HG03139 (cell line): ENCODE measurements at regions not wholly inside any gene's neighbourhood (a gene's known extent, or its start where the extent isn't known, plus 50 kb on each side); places are given as distances from the start of the nearest gene placed in this dataset.

ENCODE experiments used
- ATAC-seq: cut with Tn5 transposase; IDR thresholded peaks from one replicate; pipeline ENCODE4 v1.9.1; 2021; ENCODE audit not compliant: unreplicated experiment

DNA sequence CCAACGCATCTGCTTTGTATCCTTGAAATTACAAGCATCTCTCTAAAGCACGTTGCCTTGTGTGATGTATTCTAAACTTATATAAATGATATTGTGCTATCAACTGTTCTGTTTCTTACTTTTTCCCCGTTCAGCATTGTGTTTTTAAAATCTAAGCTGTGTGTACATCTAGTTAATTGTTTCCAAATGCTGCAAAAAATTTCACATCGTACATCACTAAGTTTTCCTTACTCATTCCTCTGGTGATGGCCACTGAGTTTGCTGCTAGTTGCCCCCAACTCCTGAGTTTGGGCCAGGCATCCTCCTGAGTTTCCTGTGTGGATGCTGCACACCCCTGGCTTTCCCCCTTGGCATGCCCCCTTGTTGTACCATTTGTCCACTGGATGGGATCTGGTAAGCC lies 139.7 kb downstream of the MYCN start:
- ATAC-seq, result no peak

DNA sequence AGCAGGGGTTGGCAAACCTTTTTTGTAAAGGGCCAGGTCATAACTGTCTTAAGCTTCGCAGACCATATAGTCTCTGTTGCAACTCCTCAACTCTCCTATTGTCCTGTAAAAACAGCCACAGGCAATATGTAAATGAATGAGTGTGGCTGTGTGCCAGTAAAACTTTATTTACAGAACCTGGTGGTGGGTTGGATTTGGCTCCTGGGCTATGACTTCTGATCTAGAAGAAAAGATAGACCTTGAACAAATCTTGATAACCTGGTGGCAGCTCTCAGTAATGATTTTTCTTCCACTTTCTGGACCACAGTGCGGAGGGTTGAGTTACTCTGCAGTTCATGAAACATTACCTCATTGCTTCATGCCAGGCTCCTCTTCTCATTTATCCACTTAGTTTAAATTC lies 139.3 kb downstream of the MYCN start:
- no peak for ATAC-seq

- ATAC-seq, result no peak
Measured at GRCh38 chr2:16077601-16078000, 137.3 kb downstream of the MYCN start.

DNA sequence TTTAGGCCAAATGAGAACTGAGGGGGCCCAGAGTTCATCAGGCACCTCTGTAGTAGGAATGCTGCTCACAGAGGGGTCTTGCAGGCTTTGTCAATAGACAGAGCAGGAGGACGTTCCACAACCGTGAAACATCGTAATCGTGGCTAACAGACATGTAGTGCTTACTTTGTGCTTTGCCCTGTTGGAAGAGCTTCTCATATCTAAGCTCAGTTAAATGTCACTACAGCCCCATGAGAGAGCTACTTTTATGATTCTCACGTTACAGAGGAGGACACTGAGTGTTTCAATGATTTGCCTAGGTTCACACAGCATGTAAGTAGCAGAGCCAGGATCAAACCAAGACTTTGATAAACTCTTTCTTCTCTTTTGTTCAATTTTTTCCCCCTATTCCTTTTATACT lies 136.6 kb downstream of the MYCN start:
- no peak for ATAC-seq

DNA sequence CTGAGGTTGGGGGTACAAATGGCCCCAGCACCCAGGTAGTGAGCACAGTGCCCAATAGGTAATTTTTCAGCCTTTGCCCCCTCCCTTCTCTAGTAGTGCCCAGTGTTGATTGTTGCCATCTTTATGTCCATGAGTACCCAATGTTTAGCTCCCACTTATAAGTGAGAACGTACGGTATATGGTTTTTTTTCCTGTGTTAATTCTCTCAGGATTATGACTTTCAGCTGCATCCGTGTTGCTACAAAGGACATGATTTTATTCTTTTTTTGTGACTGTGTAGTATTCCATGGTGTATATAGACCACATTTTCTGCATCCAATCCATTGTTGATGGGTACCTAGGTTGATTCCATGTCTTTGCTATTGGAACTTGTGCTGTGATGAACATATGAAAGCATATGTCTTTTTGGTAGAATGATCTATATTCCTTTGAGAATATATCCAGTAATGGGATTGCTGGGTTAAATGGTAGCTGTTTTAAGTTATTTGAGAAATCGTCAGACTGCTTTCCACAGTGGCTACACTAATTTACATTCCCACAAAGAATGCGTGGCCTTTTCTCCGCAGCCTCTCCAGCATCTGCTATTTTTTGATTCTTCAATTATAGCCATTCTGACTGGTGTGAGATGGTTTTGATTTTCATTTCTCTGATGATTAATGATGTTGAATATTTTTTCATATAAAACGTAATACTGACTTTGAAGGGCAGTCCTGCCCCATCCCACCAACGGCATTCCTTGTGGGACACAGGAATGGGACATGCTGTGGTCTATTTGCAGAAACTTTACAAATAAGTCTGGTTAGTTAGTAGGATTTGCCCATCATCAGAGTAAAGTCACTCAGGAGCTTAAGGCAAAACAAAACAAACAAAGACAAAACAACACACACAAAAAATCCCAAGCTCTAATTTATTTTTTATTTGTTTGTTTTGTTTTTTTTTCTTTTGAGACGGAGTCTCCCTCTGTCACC lies 135.0 kb downstream of the MYCN start:
- ATAC-seq, result no peak

- ATAC-seq, result no peak
Measured at GRCh38 chr2:16073921-16074425, 133.6 kb downstream of the MYCN start.

- ATAC-seq, result no peak
Measured at GRCh38 chr2:16073471-16073870, 133.1 kb downstream of the MYCN start.

DNA sequence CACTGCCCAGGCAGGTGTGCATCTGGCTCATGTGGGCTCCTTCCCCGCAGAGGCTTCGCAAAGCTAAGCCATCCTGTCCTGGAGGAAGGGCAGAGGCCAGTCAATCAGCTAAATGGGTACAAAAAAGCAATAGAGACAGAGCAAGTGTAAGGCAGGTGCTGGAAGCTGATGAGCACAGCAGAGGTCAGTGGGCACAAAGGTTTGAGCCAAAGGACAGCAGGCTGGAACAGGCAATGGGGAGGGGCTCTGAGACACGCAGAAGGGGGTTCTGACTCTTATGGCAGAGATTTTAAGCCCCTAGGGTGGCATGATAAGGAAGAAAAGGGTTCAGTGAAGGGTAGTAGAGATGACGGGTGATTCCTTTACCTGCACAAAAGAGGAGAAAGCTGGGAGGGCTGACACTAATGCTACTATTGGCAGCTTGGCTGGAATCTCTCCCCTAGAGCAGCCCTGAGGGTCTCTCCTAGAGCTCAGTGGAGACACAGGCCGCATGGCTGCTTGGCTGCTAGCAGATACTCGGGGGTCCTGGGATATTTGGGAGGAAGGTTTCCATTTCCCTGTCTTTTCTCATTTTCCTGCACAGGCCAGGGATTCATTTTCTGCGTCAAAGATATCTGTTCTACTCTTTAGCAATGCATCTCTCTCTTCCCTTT lies 132.4 kb downstream of the MYCN start:
- no peak for ATAC-seq

DNA sequence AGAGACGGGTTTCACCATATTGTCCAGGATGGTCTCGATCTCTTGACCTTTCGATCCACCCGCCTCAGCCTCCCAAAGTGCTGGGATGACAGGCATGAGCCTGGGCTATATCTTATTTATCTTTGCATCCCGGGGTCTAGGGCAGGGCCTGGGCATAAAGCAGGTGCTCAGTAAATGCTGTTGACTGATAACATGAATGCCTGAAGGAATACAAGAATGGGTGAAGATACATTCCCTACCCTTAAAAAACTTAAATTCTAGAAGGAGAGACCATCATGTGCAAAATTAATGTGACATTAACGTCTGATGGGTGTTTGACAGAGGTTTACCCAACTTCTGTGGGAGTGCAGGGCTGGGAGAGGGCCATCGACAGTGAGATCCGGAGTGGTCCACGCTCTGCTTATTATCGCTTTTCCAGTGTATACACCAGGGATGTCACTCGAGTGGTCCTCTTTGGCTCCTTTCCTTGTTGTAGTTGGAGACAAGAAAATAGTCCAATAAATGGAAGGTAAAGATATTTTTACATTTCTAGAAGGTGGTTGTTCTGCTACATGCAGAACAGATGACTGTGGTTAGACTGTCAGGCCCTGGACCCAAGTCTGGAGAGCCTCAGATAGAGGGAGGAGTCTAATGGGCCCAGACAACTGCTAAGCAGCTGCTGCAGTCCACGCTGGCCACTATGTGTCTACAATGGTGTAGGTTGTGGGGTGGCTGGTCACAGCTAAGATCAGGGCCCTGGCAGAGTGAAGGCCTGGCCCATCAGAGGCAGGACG lies 131.7 kb downstream of the MYCN start:
- no peak for ATAC-seq

DNA sequence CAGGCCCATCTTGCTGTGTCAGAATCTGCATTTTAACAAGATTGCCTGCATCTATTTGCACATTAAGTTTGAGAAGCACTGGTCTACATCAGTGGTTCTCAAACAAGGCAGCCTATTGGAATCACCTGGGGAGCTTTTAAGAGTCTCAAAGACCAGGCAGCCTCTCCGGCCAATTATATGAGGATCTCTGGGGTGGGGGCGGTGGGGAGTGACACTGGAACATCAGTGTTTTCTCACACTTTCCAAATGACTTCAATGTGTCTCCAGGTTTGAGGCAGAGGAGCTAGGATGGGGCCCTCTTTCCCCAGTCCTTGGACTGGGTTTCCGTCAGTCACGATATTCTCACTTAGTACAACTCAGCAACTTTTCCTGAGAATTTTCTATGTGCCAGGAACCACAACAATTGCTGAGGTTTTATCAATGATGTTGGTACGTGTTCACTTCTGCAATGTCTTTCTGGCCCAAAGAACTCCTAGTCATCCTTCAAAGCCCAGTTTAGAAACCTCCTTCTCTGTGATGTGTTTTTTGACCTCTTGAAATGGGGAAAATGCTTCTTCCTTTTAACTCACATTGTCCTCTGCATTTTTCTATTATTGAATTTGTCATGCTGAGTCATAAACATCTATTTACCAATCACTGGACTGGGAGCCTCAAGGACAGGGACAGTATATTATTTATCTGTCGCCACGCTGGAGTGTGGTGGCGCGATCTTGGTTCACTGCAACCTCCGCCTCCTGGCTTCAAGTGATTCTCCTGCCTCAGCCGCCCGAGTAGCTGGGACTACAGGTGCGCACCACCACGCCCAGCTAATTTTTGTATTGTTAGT lies 130.9 kb downstream of the MYCN start:
- no peak for ATAC-seq

- no peak for ATAC-seq
Measured at GRCh38 chr2:16070648-16070971, 130.3 kb downstream of the MYCN start.

GRCh38 chr2:16069933-16070647 lies 129.7 kb downstream of the MYCN start:
- ATAC-seq, result no peak

- no peak for ATAC-seq
Measured at GRCh38 chr2:16069663-16069932, 129.2 kb downstream of the MYCN start.

- ATAC-seq, result no peak
Measured at GRCh38 chr2:16068552-16068940, 128.2 kb downstream of the MYCN start.

DNA sequence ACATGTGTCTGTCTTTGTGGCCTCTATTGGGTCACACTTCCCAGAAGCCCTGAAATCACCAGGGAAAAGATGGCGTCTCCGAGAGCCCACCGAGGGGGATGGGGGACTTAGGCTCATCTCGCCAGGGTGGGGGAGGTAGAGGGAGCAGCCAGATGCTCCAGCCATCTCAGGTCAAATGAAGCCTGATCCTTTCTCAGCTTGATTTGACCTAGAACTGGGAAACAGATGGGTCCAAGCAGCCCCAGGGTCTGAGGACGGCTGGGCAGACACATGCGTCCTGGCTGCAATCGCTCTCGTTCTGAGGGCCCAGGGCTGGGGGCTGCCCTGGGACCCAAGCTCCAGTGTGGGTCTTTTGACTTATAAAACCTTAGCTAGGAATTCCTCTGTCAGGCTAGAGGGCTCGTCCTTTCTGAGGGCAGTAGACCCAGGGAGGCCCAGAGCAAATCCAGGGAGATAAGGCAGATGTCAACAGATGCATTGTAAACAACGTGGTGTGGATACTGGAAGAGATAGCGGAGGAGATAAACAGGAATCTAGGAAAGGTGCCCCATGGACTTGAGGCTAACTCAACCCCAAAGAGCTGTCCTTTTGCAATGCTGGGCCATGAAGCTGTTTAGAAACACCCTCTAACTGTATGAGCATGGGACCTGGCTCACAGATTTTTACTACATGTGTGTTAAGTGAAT lies 127.7 kb downstream of the MYCN start:
- no peak for ATAC-seq

DNA sequence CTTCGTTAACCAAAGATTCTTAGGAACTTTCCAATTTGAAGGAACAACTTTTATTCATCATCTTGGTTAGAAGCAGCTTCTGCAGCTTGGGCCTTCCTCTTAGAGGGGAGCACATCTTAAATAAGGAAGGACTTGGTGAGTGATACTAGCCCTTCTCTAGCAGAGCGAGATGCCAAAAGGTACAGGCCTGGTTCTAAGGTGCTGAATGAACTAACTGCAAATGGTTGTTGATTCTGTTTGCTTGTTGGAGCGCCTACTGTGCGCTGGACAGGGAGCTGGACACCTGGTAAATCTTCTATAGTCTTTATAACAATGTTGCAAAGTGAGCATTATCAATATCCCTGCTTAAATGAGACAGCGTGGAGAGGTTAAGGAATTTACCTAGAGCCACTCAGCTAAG lies 127.1 kb downstream of the MYCN start:
- ATAC-seq, result no peak

- ATAC-seq, result no peak
Measured at GRCh38 chr2:16067037-16067406, 126.7 kb downstream of the MYCN start.

DNA sequence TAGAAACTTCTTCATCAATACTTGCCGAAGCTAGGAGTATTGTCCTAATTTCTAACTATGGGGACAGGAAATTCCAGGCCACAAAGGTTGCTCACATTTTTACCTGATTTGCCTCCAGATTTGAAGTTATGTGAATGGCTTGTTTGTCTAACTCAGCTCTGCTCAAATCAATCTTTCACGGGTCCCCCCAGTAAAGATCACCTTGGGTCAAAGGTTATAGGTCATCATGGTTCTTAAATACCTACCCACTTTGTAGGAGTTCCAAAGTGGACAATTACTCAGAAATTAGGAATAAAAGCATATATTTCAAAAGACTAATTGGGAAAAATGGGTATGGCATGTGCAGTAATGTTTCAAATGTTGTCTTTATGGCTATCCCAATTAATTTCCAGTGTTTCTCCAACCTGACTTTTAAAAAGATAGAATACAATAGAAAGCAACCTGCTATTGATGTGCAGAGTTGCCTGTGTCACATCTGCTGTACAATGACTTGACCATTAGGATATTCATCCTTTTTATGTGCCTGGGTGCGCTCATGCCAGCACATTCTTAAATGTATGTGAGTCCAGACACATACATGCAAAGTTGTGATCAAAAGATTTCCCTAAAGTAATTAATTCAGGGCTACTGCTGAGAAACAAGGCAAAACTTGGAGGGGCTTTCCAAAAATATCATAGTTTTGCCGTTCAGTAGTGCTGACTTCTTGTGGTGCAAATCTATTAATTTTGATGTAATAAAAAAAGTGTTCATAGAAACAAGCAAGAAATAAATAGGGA lies 126.1 kb downstream of the MYCN start:
- ATAC-seq, result no peak
